ENCODE measurements at regions not wholly inside any gene's neighbourhood (a gene's known extent, or its start where the extent isn't known, plus 50 kb on each side); places are given as distances from the start of the nearest gene placed in this dataset.

GRCh38 chr2:191740016-191740419 is 62.1 kb downstream of the NABP1 start:
- Histone ChIP-seq H4K5ac (ENCODE audit: insufficient read length, low read depth, low read length) (no peak overlapping the region), H4K8ac (replicated peaks; ENCODE audit: insufficient read length, low read depth, low read length) (no peak overlapping the region), H2AK5ac (ENCODE audit: insufficient read length, low read length) (no peak overlapping the region), H3K14ac (ENCODE audit: insufficient read depth, low read length) (no peak overlapping the region), H3K4ac (ENCODE audit: low read depth, low read length) (no peak overlapping the region), H3K27me3 (ENCODE audit: insufficient read depth, low read length) (no peaks in the 10 kb centered on the region), H3K79me2 (ENCODE audit: insufficient read depth, low read length) (no peaks in the 10 kb centered on the region), H2AFZ (ENCODE audit: low read length) (no peak overlapping the region), H3K9me3 (ENCODE audit: control insufficient read depth, low read depth, low read length) (no peaks in the 10 kb centered on the region), H3K23me2 (ENCODE audit: insufficient read length, low read depth, low read length, poor library complexity, severe bottlenecking) (no peaks in the 10 kb centered on the region), H3K18ac (ENCODE audit: insufficient read length, low read depth, low read length) (no peak overlapping the region), H2BK12ac (ENCODE audit: insufficient read length, low read depth, low read length) (no peak overlapping the region), H3K27ac (ENCODE audit: insufficient read length, low read depth, low read length) (no peak overlapping the region), H2BK5ac (ENCODE audit: insufficient read length, low read length) (no peak overlapping the region), H3K79me1 (ENCODE audit: insufficient read depth, low read depth, low read length, poor library complexity, severe bottlenecking) (no peaks in the 10 kb centered on the region), H2BK20ac (ENCODE audit: low read depth, low read length, poor library complexity, severe bottlenecking) (no peak overlapping the region), H3K23ac (ENCODE audit: insufficient read length, low read depth, low read length) (no peak overlapping the region), H3T11ph (ENCODE audit: low read length) (no peak overlapping the region), H3K4me2 (ENCODE audit: insufficient read depth, insufficient read length, low read length) (no peak overlapping the region), H4K20me1 (ENCODE audit: control insufficient read depth, insufficient read depth, insufficient read length) (no peaks in the 10 kb centered on the region), H3K9ac (ENCODE audit: extremely low read depth, insufficient read length, low read length) (no peak overlapping the region), H2BK120ac (ENCODE audit: low read depth, low read length, poor library complexity, severe bottlenecking) (no peak overlapping the region), H3K4me1 (ENCODE audit: insufficient read depth, low read length) (no peaks in the 10 kb centered on the region), H3K56ac (ENCODE audit: insufficient read length, low read depth, low read length) (no peak overlapping the region), H4K91ac (ENCODE audit: insufficient read length, low read depth, low read length) (no peak overlapping the region), H2BK15ac (ENCODE audit: low read depth, low read length) (no peak overlapping the region)
- no peak overlapping the region for H3K27ac Mint-ChIP-seq
- no peaks in the 10 kb centered on the region for H3K27me3 Mint-ChIP-seq (ENCODE audit: low read depth)
- H3K9me3 Mint-ChIP-seq = peaks cover 3 to 5% of the 10 kb centered on the region in 2 experiments
- peaks cover 3 to 7% of the 10 kb centered on the region in 2 experiments for H3K4me1 Mint-ChIP-seq
- no peak for DNase-seq
- peaks cover 2 to 5% (median 2%) of the 10 kb centered on the region in 3 experiments; a peak in 4 of 7 replicates for H3K36me3 Mint-ChIP-seq (ENCODE audit: insufficient read depth in 1 of 3, low read depth in 3 of 3)
- TF ChIP-seq CTCF (conservative IDR thresholded peaks at IDR 0.05) = no peak
- H3K4me3 Mint-ChIP-seq = no peak overlapping the region

Data from H9 (cell line).